ENCODE measurements at regions not wholly inside any gene's neighbourhood (a gene's known extent, or its start where the extent isn't known, plus 50 kb on each side); places are given as distances from the start of the nearest gene placed in this dataset.
"Not testable (repeated sequence)": the region's sequence is repeated elsewhere in the genome, so short reads cannot be mapped to it uniquely, and the experiment has no call there.

- not testable (repeated sequence) for DNase-seq (ENCODE audit: low spot score in 2 of 2); H3K36me3 ChIP-seq; H3K4me3 ChIP-seq; H3K27me3 ChIP-seq; H3K27ac ChIP-seq; H3K4me1 ChIP-seq
- 49 to 80% methylated on average over 2 of the region's 2 CpGs for WGBS, 2 donors
- peaks cover 0 to 21% (median 0%) of the 10 kb centered on the region in 4 donors for H3K9me3 ChIP-seq
These were observed 706.9 kb upstream of the ZNF722 start for GRCh38 chr7:63291758-63292157.

GRCh38 chr7:63317595-63317994 lies 681.1 kb upstream of the ZNF722 start:
- H3K27ac ChIP-seq; DNase-seq (ENCODE audit: low spot score in 2 of 2); H3K9me3 ChIP-seq; H3K4me3 ChIP-seq; H3K36me3 ChIP-seq; H3K27me3 ChIP-seq; H3K4me1 ChIP-seq: not testable (repeated sequence)
- WGBS, 2 donors = no CpG with 5 or more reads among the region's 13 CpGs

DNA sequence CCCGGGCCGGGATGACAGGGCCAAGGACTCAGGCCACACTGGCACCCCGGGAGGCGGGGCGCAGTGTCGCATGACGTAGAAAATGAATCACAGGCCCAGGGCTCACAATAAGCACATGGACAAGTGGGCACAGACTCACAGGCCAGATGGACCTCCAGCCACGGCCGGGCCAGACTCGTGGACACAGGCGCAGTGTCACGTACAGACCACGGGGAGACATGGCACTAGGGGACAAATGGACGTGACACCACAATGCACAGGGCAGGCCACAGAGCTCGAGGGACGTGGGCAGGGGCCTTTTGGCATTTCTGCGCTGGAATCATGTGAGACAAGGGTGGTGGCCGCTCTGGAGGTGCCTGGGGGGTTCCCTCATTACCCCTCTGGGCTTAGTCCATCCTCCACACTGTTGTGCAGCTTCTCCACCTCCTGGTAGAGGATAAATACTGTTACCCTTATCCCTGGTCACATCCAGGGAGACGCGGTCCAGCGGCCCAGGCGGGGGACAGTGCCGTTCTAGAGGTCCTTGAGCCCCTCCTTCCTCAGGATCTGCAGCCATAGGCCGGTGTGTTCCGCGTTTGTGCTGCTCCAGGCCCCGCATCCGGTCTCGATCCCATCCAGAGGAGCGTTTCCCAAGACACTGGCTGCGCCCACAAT lies 649.8 kb upstream of the ZNF722 start:
- H3K9me3 ChIP-seq; H3K27me3 ChIP-seq; H3K27ac ChIP-seq; H3K4me3 ChIP-seq; H3K36me3 ChIP-seq; DNase-seq (ENCODE audit: low spot score in 2 of 2); H3K4me1 ChIP-seq: not testable (repeated sequence)
- WGBS, 2 donors = 82 to 85% methylated on average over 18 to 20 of the region's 31 CpGs

DNA sequence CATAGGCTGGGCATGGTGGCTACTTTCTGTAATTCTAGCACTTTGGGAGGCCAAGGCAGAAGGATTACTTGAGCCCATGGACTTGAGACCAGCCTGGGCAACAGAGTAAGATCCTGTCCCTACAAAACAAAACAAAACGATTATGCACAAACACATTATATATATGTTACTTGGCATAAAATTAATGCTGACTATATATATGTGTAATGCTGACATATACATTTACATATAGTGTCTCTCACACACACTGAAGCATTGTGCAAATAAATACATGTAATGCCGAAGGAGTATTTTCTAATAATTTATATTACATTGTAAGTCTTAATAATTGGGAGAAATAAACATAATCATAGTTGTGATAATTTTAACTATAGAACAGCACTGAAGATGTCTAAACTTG lies 621.8 kb upstream of the ZNF722 start:
- no peaks in the 10 kb centered on the region for H3K4me1 ChIP-seq
- no peaks in the 10 kb centered on the region for H3K27me3 ChIP-seq
- H3K27ac ChIP-seq = no peak overlapping the region
- no peaks in the 10 kb centered on the region for H3K36me3 ChIP-seq
- no peak for TF ChIP-seq EP300 (IDR thresholded peaks at IDR 0.05)
- no peak for TF ChIP-seq CTCF (IDR thresholded peaks at IDR 0.05)
- no peak for TF ChIP-seq POLR2A (IDR thresholded peaks at IDR 0.05)
- DNase-seq (ENCODE audit: low spot score in 2 of 2) = no peak
- peaks cover 0 to 5% (median 0%) of the 10 kb centered on the region in 4 donors for H3K9me3 ChIP-seq
- H3K4me3 ChIP-seq = no peak overlapping the region
- 55 to 65% methylated on average over 2 of the region's 2 CpGs for WGBS, 2 donors

GRCh38 chr7:63394139-63394538 lies 604.5 kb upstream of the ZNF722 start:
- DNase-seq (ENCODE audit: low spot score in 2 of 2); H3K4me3 ChIP-seq; H3K27me3 ChIP-seq; H3K9me3 ChIP-seq; H3K4me1 ChIP-seq; H3K27ac ChIP-seq; H3K36me3 ChIP-seq: not testable (repeated sequence)
- WGBS, 2 donors = no CpG with 5 or more reads among the region's 25 CpGs

DNA sequence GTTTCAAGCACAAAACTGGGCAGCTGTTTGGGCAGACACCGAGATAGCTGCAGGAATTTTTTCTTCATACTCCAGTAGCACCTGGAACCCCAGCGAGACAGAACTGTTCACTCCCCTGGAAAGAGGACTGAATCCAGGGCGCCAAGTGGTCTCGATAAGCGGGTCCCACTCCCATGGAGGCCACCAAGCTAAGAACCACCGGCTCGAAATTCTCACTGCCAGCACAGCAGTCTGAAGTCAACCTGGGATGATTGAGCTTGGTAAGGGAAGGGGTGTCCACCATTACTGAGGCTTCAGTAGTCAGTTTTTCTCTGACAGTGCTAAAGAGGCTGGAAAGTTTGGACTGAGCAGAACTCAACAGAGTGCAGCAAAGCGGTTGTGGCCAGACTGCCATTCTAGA lies 590.8 kb upstream of the ZNF722 start:
- not testable (repeated sequence) for H3K27ac ChIP-seq
- 100% methylated on average over 2 of the region's 8 CpGs; no CpG with 5 or more reads in 1 of the 2 donors for WGBS, 2 donors
- DNase-seq (ENCODE audit: low spot score in 2 of 2) = peak; percentile 0 to 4

More for the DNA sequence above, 590.8 kb upstream of the ZNF722 start:
- not testable (repeated sequence) for H3K9me3 ChIP-seq, H3K27me3 ChIP-seq, H3K36me3 ChIP-seq, H3K4me1 ChIP-seq, H3K4me3 ChIP-seq
